ENCODE measurements at regions not wholly inside any gene's neighbourhood (a gene's known extent, or its start where the extent isn't known, plus 50 kb on each side); places are given as distances from the start of the nearest gene placed in this dataset.

DNA sequence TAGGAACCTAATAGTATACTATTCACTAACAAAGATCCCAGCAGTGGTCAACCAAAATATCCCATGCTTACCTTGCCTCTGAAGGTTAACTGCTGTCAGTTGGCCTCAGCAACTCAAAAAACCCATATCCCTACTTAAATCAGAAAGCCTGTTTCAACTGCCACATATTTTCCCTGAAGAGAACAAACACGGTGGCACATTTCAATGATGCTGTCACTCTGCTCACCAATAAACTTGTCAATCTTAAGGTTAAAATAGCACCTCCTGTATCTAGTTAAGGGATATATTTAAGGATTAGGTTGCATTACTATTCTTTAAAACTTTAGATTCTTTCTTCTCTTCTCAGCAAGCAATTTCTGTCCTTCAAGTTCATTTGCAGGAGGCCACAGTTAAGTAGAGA lies 986.9 kb downstream of the CDH18 start:
- TF ChIP-seq, protein P1, sequence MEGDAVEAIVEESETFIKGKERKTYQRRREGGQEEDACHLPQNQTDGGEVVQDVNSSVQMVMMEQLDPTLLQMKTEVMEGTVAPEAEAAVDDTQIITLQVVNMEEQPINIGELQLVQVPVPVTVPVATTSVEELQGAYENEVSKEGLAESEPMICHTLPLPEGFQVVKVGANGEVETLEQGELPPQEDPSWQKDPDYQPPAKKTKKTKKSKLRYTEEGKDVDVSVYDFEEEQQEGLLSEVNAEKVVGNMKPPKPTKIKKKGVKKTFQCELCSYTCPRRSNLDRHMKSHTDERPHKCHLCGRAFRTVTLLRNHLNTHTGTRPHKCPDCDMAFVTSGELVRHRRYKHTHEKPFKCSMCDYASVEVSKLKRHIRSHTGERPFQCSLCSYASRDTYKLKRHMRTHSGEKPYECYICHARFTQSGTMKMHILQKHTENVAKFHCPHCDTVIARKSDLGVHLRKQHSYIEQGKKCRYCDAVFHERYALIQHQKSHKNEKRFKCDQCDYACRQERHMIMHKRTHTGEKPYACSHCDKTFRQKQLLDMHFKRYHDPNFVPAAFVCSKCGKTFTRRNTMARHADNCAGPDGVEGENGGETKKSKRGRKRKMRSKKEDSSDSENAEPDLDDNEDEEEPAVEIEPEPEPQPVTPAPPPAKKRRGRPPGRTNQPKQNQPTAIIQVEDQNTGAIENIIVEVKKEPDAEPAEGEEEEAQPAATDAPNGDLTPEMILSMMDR (IDR thresholded peaks at IDR 0.05): no peak
- TF ChIP-seq POLR2A (IDR thresholded peaks at IDR 0.05): no peak

All from Peyer's patch (tissue), 4 donors.